Caco-2 (cell line): ENCODE measurements at regions not wholly inside any gene's neighbourhood (a gene's known extent, or its start where the extent isn't known, plus 50 kb on each side); places are given as distances from the start of the nearest gene placed in this dataset.

Source experiments
- BruUV-seq: library from RNA; stranded (reverse); fragments of 400-500 nt; replicated peaks from 2 replicates; lab custom pipeline; 2021; lab: Mats Ljungman, UMichigan
- CTCF ChIA-PET: fragments of 300-600 bp; sonication (Branson Sonifier 250); formaldehyde crosslinking; loops from one replicate; lab custom pipeline; 2022; ENCODE audit warnings: antibody characterized with exemption; lab: Charles Lee
- POLR2A ChIA-PET: fragments of 300-600 bp; sonication (Branson Sonifier 250); formaldehyde crosslinking; loops from one replicate; lab custom pipeline; 2022; ENCODE audit warnings: antibody characterized with exemption; lab: Charles Lee
- DNase-seq, 2 experiments: peaks; one replicate each; pipeline versions ENCODE4 v3.0.0 to v3.0.0-alpha.2; 2020 to 2022
- H3K27me3 ChIP-seq: replicated peaks from 2 replicates; pipeline ENCODE4 v1.6.0; 2011; ENCODE audit warnings: low read length; ENCODE audit not compliant: control insufficient read depth, insufficient read depth
- H3K36me3 ChIP-seq: 2 replicates; pipeline ENCODE4 v1.5.1; 2011; ENCODE audit warnings: low read length; ENCODE audit not compliant: control insufficient read depth, insufficient read depth
- H3K4me1 ChIP-seq: fragments of 250-450 bp; sonication (Bioruptor Pico); 2 replicates; pipeline ENCODE4 v1.5.1; 2020; ENCODE audit warnings: mild to moderate bottlenecking
- H3K4me3 ChIP-seq: 2 replicates; pipeline ENCODE4 v1.5.1; 2011; ENCODE audit warnings: low read depth, mild to moderate bottlenecking, control low read depth, low read length
- H3K9me3 ChIP-seq: fragments of 250-450 bp; sonication (Bioruptor Pico); 2 replicates; pipeline ENCODE4 v1.5.1; 2020; ENCODE audit warnings: mild to moderate bottlenecking, moderate library complexity
- H3K27ac Mint-ChIP-seq: one replicate; pipeline ENCODE4 v1.8.0; 2022; ENCODE audit warnings: mixed read lengths; ENCODE audit not compliant: unreplicated experiment
- H3K27me3 Mint-ChIP-seq: one replicate; pipeline ENCODE4 v1.8.0; 2022; ENCODE audit warnings: mixed read lengths; ENCODE audit not compliant: insufficient read depth, unreplicated experiment
- H3K36me3 Mint-ChIP-seq: one replicate; pipeline ENCODE4 v1.8.0; 2022; ENCODE audit warnings: mild to moderate bottlenecking, mixed read lengths; ENCODE audit not compliant: insufficient read depth, unreplicated experiment
- H3K4me1 Mint-ChIP-seq: one replicate; pipeline ENCODE4 v1.8.0; 2022; ENCODE audit warnings: low read depth, mixed read lengths; ENCODE audit not compliant: unreplicated experiment
- H3K4me3 Mint-ChIP-seq: one replicate; pipeline ENCODE4 v1.8.0; 2022; ENCODE audit warnings: mild to moderate bottlenecking, moderate library complexity, mixed read lengths; ENCODE audit not compliant: unreplicated experiment
- H3K9me3 Mint-ChIP-seq: one replicate; pipeline ENCODE4 v1.8.0; 2022; ENCODE audit warnings: mixed read lengths; ENCODE audit not compliant: unreplicated experiment
- CTCF ChIP-seq, 2 experiments: fragments of 200-600 bp in 1 of 2; IDR thresholded peaks; 1 replicate in 1 of 2; 2 replicates in 1 of 2; pipeline versions ENCODE4 v1.5.1 to v1.8.0; 2011 to 2022; ENCODE audit warnings: antibody characterized with exemption in 1 of 2, control low read depth in 1 of 2, inconsistent platforms in 1 of 2, low read depth in 1 of 2, low read length in 1 of 2, mild to moderate bottlenecking in 1 of 2, moderate library complexity in 1 of 2; ENCODE audit not compliant: insufficient read depth in 1 of 2, severe bottlenecking in 1 of 2, unreplicated experiment in 1 of 2
- intact Hi-C: fragments of 100-400 bp; cut with micrococcal nuclease; formaldehyde crosslinking; loops from one replicate; pipeline ENCODE4 v1.10.0; 2022; ENCODE audit not compliant: unreplicated experiment

GRCh38 chr2:240269380-240269779 lies 128.9 kb upstream of the OTOS start:
- POLR2A ChIA-PET, result no interaction called here
- no peak for DNase-seq
- no peak overlapping the region for H3K4me3 Mint-ChIP-seq
- H3K4me1 Mint-ChIP-seq, result no peaks in the 10 kb centered on the region
- no TSS peak for BruUV-seq
- H3K27me3 Mint-ChIP-seq, result no peaks in the 10 kb centered on the region
- H3K9me3 Mint-ChIP-seq, result peaks cover 40% of the 10 kb centered on the region
- intact Hi-C loops, result no loop called here
- no peak overlapping the region for H3K27ac Mint-ChIP-seq
- CTCF ChIA-PET, result no interaction called here
- no peaks in the 10 kb centered on the region for H3K36me3 Mint-ChIP-seq
- H3K4me3 ChIP-seq, result no peak overlapping the region
- H3K4me1 ChIP-seq, result no peaks in the 10 kb centered on the region
- no peak for TF ChIP-seq CTCF (IDR thresholded peaks at IDR 0.05; ENCODE audit: insufficient read depth in 1 of 2, low read depth in 1 of 2, low read length in 1 of 2, severe bottlenecking in 1 of 2, unreplicated experiment in 1 of 2)
- no peaks in the 10 kb centered on the region for H3K36me3 ChIP-seq
- H3K27me3 ChIP-seq, result no peaks in the 10 kb centered on the region
- peaks cover 9% of the 10 kb centered on the region for H3K9me3 ChIP-seq

GRCh38 chr2:240269886-240270285 lies 129.4 kb upstream of the OTOS start:
- H3K4me3 ChIP-seq, result no peak overlapping the region
- H3K4me1 ChIP-seq, result no peaks in the 10 kb centered on the region
- peaks cover 36% of the 10 kb centered on the region for H3K9me3 Mint-ChIP-seq
- no peaks in the 10 kb centered on the region for H3K36me3 Mint-ChIP-seq
- H3K36me3 ChIP-seq, result no peaks in the 10 kb centered on the region
- no peaks in the 10 kb centered on the region for H3K27me3 ChIP-seq
- H3K4me3 Mint-ChIP-seq, result no peak overlapping the region
- H3K9me3 ChIP-seq, result peaks cover 9% of the 10 kb centered on the region
- no peak overlapping the region for H3K27ac Mint-ChIP-seq
- TF ChIP-seq CTCF (IDR thresholded peaks at IDR 0.05; ENCODE audit: insufficient read depth in 1 of 2, low read depth in 1 of 2, low read length in 1 of 2, severe bottlenecking in 1 of 2, unreplicated experiment in 1 of 2), result no peak
- no TSS peak for BruUV-seq
- intact Hi-C loops, result no loop called here
- ChIA-PET CTCF (no interaction called here), POLR2A (no interaction called here)
- DNase-seq, result no peak
- H3K27me3 Mint-ChIP-seq, result no peaks in the 10 kb centered on the region
- no peaks in the 10 kb centered on the region for H3K4me1 Mint-ChIP-seq

GRCh38 chr2:240271716-240272341 lies 131.4 kb upstream of the OTOS start:
- H3K36me3 ChIP-seq, result no peaks in the 10 kb centered on the region
- no peak overlapping the region for H3K4me3 ChIP-seq
- no peak for TF ChIP-seq CTCF (IDR thresholded peaks at IDR 0.05; ENCODE audit: insufficient read depth in 1 of 2, low read depth in 1 of 2, low read length in 1 of 2, severe bottlenecking in 1 of 2, unreplicated experiment in 1 of 2)
- Mint-ChIP-seq H3K27ac (no peak overlapping the region), H3K9me3 (peaks cover 29% of the 10 kb centered on the region), H3K27me3 (no peaks in the 10 kb centered on the region), H3K4me3 (no peak overlapping the region), H3K4me1 (peaks cover 8% of the 10 kb centered on the region), H3K36me3 (no peaks in the 10 kb centered on the region)
- CTCF ChIA-PET, result no interaction called here
- BruUV-seq, result no TSS peak
- POLR2A ChIA-PET, result no interaction called here
- H3K4me1 ChIP-seq, result no peaks in the 10 kb centered on the region
- DNase-seq, result no peak
- H3K9me3 ChIP-seq, result peaks cover 9% of the 10 kb centered on the region
- intact Hi-C loops, result no loop called here
- no peaks in the 10 kb centered on the region for H3K27me3 ChIP-seq
